ENCODE measurements at regions not wholly inside any gene's neighbourhood (a gene's known extent, or its start where the extent isn't known, plus 50 kb on each side); places are given as distances from the start of the nearest gene placed in this dataset.

- no peak for TF ChIP-seq CTCF (conservative IDR thresholded peaks at IDR 0.05)
- no peak overlapping the region for H2AFZ ChIP-seq (ENCODE audit: low read length)
- no peak overlapping the region for H3K23ac ChIP-seq (ENCODE audit: insufficient read length, low read depth, low read length)
- no peaks in the 10 kb centered on the region for H3K9me3 ChIP-seq (ENCODE audit: control insufficient read depth, low read depth, low read length)
- H2BK120ac ChIP-seq (ENCODE audit: low read depth, low read length, poor library complexity, severe bottlenecking) = no peak overlapping the region
- H3K18ac ChIP-seq (ENCODE audit: insufficient read length, low read depth, low read length) = no peak overlapping the region
- no CpG with 5 or more reads among the region's 2 CpGs for WGBS (ENCODE audit: extremely low coverage, insufficient read length, low lambda C conversion rate)
- no peak for DNase-seq
- H3K14ac ChIP-seq (ENCODE audit: insufficient read depth, low read length) = no peak overlapping the region
- no peak overlapping the region for H4K8ac ChIP-seq (replicated peaks; ENCODE audit: insufficient read length, low read depth, low read length)
- no peak overlapping the region for H4K5ac ChIP-seq (ENCODE audit: insufficient read length, low read depth, low read length)
- no peaks in the 10 kb centered on the region; a peak in 1 of 7 replicates for H3K36me3 Mint-ChIP-seq (ENCODE audit: insufficient read depth in 1 of 3, low read depth in 3 of 3)
- H3K9ac ChIP-seq (ENCODE audit: extremely low read depth, insufficient read length, low read length) = no peak overlapping the region
- no peak overlapping the region for H2BK5ac ChIP-seq (ENCODE audit: insufficient read length, low read length)
- H3K4me1 Mint-ChIP-seq = peaks cover 5% of the 10 kb centered on the region in 2 experiments
- no peak overlapping the region for H3K27ac ChIP-seq (ENCODE audit: insufficient read length, low read depth, low read length)
- no peaks in the 10 kb centered on the region for H3K9me3 Mint-ChIP-seq
- H4K20me1 ChIP-seq (ENCODE audit: control insufficient read depth, insufficient read depth, insufficient read length) = no peaks in the 10 kb centered on the region
- H3K27ac Mint-ChIP-seq = no peak overlapping the region
- H3K27me3 ChIP-seq (ENCODE audit: insufficient read depth, low read length) = no peaks in the 10 kb centered on the region
- H3K4me3 Mint-ChIP-seq = no peak overlapping the region
- no peaks in the 10 kb centered on the region for H3K4me1 ChIP-seq (ENCODE audit: insufficient read depth, low read length)
- no peak overlapping the region for H2AK5ac ChIP-seq (ENCODE audit: insufficient read length, low read length)
- no peak overlapping the region for H3K4me2 ChIP-seq (ENCODE audit: insufficient read depth, insufficient read length, low read length)
- H3K4ac ChIP-seq (ENCODE audit: low read depth, low read length) = no peak overlapping the region
- no peaks in the 10 kb centered on the region for H3K23me2 ChIP-seq (ENCODE audit: insufficient read length, low read depth, low read length, poor library complexity, severe bottlenecking)
- no peaks in the 10 kb centered on the region for H3K79me1 ChIP-seq (ENCODE audit: insufficient read depth, low read depth, low read length, poor library complexity, severe bottlenecking)
- no peak overlapping the region for H2BK12ac ChIP-seq (ENCODE audit: insufficient read length, low read depth, low read length)
- no peak overlapping the region for H3T11ph ChIP-seq (ENCODE audit: low read length)
- H2BK15ac ChIP-seq (ENCODE audit: low read depth, low read length) = no peak overlapping the region
- no peaks in the 10 kb centered on the region for H3K79me2 ChIP-seq (ENCODE audit: insufficient read depth, low read length)
- no peak overlapping the region for H2BK20ac ChIP-seq (ENCODE audit: low read depth, low read length, poor library complexity, severe bottlenecking)
- H3K56ac ChIP-seq (ENCODE audit: insufficient read length, low read depth, low read length) = no peak overlapping the region
- H3K27me3 Mint-ChIP-seq (ENCODE audit: low read depth) = peaks cover 4% of the 10 kb centered on the region
- H4K91ac ChIP-seq (ENCODE audit: insufficient read length, low read depth, low read length) = no peak overlapping the region
Measured at GRCh38 chr1:172833954-172834353, 175.1 kb downstream of the FASLG start.

Measured in H9 (cell line).